ENCODE measurements at regions not wholly inside any gene's neighbourhood (a gene's known extent, or its start where the extent isn't known, plus 50 kb on each side); places are given as distances from the start of the nearest gene placed in this dataset.
"Not testable (repeated sequence)": the region's sequence is repeated elsewhere in the genome, so short reads cannot be mapped to it uniquely, and the experiment has no call there.

DNA sequence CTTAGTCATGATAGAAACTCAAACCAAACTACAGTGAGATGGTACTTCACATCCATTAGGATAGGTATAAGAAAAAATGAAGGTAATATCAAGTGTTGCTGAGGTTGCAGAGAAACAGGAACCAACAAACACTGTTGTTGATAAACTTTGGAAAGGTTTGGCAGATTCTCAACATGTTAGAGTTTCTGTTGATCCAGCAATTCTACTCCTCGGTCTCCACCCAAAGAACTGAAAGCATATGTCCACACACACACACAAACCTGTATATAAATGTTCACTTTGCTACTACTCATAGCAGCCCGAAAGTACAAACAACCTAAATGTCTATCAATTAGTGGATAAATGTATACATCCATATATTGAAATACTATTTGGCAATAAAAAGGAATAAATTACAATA is 128.3 kb upstream of the CARMIL1 start:
- DNase-seq (ENCODE audit: low read depth in 1 of 2, low spot score in 1 of 2): no peak

DNA sequence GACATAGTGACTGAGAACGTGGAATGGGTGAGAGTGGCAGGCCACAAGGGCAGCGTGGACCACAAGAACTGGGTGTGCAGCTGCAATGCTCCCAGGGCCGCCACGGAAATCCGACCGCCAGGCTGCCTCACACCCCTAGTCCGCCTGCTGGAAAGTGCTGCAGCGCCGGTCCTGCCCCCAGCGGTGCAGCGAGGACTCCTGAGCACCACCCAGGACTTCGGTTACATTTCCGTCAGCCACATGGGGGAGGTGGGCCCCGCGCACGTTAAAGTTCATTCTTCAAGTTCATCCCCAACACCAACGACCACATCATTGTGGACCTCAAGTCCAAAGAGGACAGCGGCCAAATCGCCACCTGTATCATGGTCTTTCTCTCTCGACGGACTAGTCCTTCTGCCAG is 126.1 kb upstream of the CARMIL1 start:
- no peak for DNase-seq (ENCODE audit: low read depth in 1 of 2, low spot score in 1 of 2)

DNA sequence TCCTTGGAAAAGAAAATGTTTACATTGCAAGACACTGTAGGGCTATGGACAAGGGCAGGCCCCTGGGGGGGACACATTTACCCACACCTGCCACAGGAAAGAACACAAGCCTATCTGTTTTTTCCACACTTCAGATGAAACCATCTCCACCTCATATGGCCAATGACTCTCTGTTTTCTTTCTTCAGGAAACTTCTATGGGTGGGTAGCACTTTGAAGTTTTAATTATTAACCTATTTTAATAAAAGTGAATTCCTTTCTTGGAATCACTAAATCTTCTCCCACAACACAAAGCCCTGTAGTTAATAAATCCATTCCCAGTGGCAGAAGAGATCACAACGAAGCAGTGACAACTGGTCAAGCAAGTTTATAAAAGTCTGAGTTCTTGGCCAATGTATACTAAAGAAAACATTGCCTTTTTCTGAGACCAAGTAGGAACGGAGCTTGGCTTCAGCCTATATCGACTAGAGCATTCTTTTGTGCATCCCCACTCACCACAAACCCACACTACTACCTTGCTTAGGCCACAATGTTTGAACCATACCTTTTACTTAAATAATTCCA is 125.1 kb upstream of the CARMIL1 start:
- DNase-seq (ENCODE audit: low read depth in 1 of 2, low spot score in 1 of 2): no peak

DNA sequence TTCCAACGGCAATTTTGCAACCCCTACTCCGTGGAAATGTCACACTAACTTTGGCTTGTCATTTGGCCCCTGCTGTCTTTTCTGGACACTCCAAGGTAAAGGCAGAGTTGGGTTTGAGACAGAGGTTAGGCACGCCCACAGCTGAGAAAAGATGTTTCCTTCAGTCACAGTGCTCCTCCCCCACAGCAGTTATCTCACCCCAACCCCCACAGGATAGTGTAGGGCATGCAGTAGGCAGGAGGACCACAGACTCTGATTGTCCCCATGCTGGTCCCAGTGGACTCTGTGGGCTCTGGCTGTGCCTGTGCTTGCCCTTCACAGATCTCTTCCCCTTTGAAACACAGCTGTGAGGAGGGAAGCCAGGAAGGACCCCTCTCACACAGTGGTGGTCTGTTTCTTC is 124.0 kb upstream of the CARMIL1 start:
- no peak for DNase-seq (ENCODE audit: low read depth in 1 of 2, low spot score in 1 of 2)

DNA sequence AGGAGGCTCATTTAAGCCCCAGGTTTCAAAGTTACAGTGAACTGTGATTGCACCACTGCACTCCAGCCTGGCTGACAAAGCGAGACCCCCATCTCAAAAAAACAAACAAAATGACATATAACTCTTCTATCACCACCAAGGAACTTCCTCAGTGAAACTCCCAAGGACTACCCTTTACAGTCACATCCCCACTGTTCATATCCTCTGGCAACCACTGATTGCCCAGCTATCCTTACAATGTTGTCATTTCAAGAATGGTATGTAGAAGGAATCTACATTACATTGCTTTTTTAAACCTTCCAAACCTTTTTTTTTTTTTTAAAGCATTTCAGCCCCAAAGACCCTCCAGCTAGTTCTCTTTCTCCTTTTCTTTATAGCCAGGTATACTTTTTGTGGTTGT is 123.1 kb upstream of the CARMIL1 start:
- no peak for DNase-seq (ENCODE audit: low read depth in 1 of 2, low spot score in 1 of 2)

DNA sequence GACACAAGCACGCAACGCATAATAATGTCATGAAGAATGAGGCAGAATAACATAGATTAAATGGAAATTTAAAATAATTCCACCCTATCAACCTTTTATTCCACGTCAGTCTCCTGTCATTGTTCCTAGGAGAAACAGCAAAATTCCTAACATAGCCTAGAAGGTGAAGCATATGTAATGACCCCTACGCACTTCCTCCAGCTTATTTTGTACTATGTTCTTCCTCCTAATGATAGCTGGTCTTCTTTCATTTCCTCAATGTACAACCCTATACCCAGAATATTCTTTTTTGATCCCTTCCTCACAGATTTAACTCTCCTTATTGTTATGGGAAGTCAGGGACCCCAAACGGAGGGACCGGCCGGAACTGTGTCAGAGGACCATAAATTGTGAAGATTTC is 122.0 kb upstream of the CARMIL1 start:
- no peak for DNase-seq (ENCODE audit: low read depth in 1 of 2, low spot score in 1 of 2)

DNA sequence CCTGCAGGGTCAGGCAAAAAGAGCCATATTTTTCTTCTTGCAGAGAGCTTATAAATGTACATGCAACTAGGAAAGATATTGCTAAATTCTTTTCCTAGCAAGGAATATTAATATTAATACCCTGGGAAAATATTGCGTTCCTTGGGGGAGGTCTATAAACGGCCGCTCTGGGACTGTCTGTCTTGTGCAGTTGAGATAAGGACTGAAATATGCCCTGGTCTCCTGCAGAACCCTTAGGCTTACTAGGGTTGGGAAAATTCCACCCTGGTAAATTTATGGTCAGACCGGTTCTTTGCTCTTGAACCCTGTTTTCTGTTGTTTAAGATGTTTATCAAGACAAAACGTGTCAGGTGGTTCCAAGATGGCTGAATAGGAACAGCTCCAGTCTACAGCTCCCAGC is 121.3 kb upstream of the CARMIL1 start:
- no peak for DNase-seq (ENCODE audit: low read depth in 1 of 2, low spot score in 1 of 2)

DNA sequence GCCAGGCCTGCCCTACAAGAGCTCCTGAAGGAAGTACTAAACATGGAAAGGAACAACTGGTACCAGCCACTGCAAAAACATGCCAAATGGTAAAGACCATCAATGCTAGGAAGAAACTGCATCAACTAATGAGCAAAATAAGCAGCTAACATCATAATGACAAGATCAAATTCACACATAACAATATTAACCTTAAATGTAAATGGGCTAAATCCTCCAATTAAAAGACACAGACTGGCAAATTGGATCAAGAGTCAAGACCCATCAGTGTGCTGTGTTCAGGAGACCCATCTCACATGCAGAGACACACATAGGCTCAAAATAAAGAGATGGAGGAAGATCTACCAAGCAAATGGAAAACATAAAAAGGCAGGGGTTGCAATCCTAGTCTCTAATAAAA is 119.0 kb upstream of the CARMIL1 start:
- DNase-seq (ENCODE audit: low read depth in 1 of 2, low spot score in 1 of 2): not testable (repeated sequence)

DNA sequence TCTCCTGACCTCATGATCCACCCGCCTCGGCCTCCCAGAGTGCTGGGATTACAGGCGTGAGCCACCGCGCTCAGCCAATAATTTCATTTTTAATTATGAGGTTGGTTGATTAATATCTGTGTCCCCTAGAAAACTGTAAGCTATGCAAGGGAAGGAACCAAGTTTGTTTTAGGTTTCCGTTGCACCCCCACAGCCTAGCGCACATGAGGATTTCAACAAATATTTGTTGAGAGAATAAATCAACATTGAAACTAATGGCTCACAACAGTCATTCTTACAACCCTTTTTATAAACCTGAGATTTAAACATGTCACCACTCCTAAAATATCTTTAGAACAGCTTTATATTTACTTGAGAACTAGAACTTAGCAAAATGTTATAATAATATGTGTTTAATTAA is 114.0 kb upstream of the CARMIL1 start:
- no peak for DNase-seq (ENCODE audit: low read depth in 1 of 2, low spot score in 1 of 2)

DNA sequence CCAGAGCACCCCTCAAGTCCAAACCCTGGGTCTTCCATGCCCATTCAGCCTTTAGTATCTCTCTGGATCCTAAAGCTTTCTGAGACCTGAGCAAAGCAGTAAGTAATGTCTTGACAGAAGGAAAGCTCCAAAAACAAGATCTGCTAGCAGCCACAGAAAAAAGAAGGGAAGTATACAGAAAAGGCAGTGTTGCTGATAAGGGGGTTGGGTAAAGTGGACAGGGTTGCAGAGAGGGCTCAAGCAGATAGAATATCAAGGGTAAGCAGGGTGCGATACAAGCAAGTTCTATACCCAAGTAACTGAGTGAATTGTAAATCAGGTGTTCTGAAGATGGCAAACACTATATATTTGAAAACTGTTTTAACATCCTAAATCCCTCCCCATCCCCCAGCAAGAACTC is 113.4 kb upstream of the CARMIL1 start:
- DNase-seq (ENCODE audit: low read depth in 1 of 2, low spot score in 1 of 2): no peak

DNA sequence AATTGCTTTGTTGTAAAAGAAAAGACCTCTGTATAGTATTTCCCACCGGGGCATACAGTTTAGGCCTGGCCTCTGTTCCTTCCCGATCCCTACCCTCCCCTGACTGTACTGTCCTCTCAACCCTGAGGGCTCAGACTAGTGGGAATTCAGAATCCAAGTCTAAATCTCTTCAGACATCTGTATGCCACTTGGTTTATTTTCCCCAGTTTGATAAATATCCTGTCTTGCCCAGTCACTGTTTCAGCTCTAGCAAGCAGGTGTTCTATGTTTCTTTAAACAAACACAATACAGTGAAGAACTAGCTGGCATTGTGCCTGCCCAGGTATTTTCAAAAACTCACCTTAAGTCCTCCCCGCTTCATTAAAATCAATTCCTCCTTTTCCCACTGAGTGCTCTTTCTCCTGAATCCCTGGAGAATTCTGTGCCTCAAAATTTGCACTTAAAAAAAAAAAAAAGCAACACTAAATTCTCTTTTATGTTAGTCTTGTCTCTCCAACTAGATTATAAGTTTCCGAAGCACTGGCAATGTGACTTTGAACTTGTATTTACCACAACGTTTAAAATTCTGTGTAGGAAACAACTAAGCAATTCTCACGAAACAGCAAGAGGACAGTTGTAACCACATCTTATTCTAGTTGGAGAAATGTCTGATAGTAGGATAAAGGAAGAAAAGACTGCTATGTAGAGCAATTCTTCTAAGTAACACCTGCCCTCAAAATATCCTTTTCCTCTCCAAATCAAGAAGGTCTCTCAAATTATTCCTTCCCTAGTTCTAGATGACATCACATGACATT is 112.0 kb upstream of the CARMIL1 start:
- DNase-seq (ENCODE audit: low read depth in 1 of 2, low spot score in 1 of 2): no peak

DNA sequence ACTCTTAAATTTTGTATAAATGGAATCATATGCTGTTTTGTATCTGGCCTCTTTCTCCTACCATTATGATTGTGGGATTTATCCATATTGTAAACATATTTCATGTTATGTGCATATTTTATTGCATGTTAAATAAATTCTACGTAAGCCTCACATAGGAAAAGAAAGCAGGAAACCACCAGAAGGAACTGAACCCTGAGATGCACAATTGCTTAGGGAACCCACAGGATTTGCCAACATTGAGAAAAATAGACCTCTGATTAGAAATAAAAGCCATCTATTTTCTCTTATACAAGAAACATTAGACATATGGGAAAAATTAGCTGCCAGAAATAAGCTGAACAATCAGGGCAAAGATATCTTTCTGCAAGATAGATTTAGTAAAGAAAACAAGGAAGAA is 111.2 kb upstream of the CARMIL1 start:
- no peak for DNase-seq (ENCODE audit: low read depth in 1 of 2, low spot score in 1 of 2)

DNA sequence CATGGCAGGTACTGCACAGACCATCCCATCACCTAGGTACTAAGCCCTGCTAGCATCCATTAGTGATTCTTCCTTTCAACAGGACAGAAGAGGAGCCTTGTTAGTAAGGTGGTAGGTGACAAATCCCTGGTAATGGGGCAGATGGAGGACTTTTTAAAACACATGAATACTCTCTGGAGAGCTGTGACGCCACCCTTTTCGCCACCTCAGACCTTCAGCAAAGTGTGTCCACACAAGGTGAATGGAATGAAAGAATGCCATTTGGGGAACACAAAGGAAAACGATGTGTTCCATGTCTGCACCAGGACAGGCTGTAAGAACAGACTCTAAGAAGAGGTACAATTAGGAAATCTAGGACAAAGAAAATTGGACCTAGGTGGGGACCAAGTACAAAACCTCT is 110.5 kb upstream of the CARMIL1 start:
- DNase-seq (ENCODE audit: low read depth in 1 of 2, low spot score in 1 of 2): no peak

DNA sequence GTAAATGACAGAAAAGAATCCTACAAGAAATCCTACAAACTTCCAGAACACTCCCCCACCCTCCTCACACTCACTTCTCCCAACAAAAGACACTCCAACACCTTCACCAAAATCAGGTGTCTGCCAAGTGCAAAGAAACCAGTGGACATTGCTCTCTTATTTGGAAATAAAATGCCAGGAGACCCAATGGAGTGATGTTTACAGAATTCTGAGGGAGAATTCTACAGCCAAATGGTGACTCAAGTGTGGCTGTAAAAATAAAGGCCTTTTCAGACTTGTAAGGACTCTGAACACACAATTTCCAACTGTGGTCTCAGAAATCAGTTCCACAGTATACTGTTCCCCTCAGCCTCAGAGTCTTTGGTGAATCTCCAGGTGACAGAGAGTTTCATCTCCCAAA is 109.6 kb upstream of the CARMIL1 start:
- DNase-seq (ENCODE audit: low read depth in 1 of 2, low spot score in 1 of 2): no peak

DNA sequence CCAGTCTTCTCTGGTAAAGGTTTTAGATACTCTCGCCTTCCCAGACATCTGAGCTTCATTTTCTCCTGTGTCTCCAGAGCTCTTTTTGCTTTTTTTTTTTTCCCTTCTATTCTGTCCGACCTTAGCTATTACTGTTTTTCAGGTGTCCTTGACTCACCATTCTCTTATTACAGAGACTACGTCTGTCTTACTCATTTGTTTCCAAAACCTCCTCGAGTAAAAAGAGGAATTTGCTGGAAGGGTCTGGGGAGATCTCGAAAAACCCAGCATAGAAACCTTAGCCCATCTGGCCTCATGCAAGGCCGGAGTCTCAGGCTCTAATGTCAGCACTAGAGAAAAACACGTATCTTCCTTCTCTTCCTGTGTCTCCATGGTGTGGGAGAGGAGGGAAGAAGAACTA is 109.2 kb upstream of the CARMIL1 start:
- DNase-seq (ENCODE audit: low read depth in 1 of 2, low spot score in 1 of 2): no peak

DNA sequence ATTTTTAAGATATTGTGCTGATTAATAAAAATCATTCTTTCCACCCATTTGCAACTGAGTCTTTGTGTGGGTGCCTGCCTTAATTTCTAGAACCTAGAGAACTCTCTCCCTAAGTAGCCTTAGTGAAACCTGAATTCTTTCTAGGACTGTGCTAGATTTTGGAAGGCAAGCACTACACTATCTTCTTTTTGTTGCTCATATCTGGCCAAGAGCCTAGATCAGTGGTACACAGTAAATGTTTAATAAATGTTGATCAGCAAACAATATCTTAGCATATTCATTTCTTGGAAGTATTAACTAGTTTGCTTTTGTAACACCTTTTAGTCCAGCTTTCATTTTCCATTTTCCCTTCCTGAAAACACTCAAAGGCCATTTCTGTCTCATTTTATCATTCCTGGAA is 108.5 kb upstream of the CARMIL1 start:
- DNase-seq (ENCODE audit: low read depth in 1 of 2, low spot score in 1 of 2): no peak

DNA sequence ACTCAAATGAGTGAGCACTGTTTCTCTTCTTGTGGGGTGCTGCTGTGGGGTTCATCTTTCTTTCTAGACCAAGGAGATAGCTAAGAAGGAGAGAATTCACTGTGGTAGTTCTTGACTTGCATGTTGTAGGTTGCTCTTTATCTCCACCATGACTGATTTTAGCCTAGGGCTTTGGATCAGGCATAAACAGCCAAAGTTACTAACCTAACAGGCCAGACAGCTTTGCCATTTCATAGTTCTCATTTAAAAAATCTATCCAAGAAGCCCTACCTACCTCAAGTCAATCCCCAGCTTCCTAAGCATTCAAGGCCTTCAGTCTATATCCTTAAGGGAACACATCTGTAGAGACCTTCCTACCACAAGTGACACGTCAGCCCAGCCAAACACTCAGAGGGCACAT is 107.9 kb upstream of the CARMIL1 start:
- no peak for DNase-seq (ENCODE audit: low read depth in 1 of 2, low spot score in 1 of 2)

DNA sequence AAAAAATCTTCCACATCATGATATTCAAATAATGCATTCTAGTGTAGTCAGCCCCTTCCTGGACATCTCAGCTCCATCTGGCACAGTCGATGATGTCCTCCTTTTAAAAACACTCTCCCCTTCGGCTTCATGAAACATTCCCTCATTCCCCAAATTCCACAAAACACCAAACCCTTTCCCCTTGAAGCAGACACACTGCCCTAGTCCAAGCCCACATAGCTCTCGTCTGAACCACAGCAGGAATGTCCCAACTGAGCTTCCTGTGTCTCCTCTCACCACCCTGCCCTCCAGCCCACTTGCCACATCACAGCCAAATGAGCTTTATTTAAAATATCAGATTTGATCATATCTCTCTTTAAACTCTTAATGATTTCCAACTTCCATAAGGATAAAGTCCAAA is 106.4 kb upstream of the CARMIL1 start:
- no peak for DNase-seq (ENCODE audit: low read depth in 1 of 2, low spot score in 1 of 2)

DNA sequence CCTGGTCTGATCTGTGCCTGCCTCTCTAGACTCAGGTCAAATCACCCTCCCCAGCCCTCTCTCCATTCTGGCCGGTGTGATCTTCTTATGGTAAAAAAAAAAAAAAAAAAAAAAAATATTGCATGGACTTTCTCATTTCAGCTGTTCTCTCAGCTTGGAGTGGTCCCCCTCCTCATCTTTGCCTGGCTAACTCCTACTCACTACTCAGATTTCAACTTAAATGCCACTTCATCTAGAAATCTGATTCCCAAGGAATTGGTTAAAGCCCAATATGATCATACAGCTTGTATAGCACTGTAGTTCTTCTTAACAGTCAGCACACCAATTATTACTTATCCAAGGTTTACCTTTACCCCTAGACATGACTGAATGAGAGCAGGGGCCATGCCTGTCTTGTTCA is 105.9 kb upstream of the CARMIL1 start:
- no peak for DNase-seq (ENCODE audit: low read depth in 1 of 2, low spot score in 1 of 2)

DNA sequence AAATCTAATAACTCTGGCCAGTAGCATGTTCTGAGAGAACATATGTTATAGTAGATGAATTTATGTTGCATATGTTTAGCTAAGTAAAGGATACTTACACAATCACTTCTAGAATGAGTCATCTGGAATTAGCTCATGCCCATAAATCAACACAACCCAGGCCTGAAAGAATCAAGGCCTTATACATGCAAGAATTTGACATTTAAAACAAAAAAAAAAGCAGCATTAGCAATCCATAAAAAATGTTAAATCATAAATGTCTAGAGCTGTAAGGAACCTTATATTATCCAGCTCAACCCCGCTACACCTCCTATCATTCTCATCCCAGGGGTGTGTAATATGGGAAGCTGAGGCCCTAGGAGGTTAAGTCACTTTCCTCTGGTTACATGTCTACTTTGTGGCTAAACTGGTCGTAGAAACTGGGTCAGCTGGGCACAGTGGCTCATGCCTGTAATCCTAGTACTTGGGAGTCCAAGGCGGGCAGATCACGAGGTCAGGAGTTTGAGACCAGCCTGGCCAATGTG is 105.2 kb upstream of the CARMIL1 start:
- no peak for DNase-seq (ENCODE audit: low read depth in 1 of 2, low spot score in 1 of 2)

DNA sequence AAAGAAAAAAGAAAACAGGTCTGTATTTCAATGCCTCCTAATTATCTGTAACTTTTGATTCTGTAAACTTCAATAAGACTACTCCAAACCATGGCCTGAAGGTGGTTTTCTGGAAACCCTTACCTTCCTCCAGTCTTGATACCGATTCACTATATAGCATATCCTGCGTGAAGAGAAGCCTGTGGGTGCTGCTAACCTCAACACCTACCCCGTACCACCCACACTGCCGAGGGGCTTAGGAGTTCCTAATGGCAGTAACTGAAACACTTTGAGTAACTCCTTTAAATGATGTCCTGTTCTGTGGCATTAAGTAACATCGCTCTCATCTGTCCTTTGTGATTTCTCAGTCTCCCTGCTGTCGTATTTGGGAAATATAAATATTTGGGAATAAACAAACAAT is 104.5 kb upstream of the CARMIL1 start:
- no peak for DNase-seq (ENCODE audit: low read depth in 1 of 2, low spot score in 1 of 2)

DNA sequence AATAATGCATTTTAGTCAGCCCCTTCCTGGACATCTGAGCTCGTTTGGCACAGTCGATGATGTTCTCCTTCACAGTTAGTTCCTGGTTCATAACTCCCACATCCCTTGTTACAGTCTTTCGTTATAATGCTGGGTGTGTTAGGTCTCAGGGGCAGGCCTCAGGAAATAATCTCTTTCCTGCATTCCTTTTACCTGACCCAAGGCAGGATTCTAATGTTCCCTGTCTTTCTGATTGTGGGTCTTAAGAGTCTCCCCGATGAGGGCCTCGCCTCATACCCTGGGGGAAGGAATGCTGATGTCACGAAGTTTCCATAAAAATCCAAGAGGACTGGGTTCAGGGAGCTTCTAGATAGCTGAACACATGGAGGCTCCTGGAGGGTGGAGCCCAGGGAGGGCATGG is 104.0 kb upstream of the CARMIL1 start:
- DNase-seq (ENCODE audit: low read depth in 1 of 2, low spot score in 1 of 2): no peak

DNA sequence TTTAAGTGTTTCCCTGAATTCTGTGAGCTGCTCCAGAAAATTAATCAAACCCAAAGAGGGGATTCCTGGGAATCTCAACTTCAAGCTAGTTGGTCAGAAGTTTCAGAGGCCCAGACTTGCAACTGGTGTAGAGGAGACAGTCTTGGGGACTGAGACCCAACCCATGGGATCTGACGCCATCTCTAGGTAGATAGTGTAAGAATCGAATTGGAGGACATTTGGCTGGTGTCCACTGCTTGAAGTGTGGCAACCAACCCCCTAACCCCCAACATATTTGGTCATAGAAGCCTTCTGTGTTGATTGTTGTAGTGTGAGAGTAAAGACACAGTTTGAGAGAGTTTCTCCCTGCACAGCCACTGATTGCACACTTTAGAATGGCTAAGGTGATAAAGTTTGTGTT is 103.5 kb upstream of the CARMIL1 start:
- no peak for DNase-seq (ENCODE audit: low read depth in 1 of 2, low spot score in 1 of 2)

Data from activated T-helper 1 cell treated with anti-CD3 and anti-CD28 coated beads, Interleukin-2, amount 50 U/mL, for 16 hours (primary cell).